Esophagus squamous epithelium (tissue), 4 donors: ENCODE measurements at regions not wholly inside any gene's neighbourhood (a gene's known extent, or its start where the extent isn't known, plus 50 kb on each side); places are given as distances from the start of the nearest gene placed in this dataset.

Experiments used
- CTCF ChIP-seq, 6 experiments: fragments of 450-650 bp in 4 of 6; fragments of 200-600 bp in 2 of 6; sonication (generic) in 2 of 6; IDR thresholded peaks; one replicate each; pipeline ENCODE4 v1.5.1; 2016 to 2019; ENCODE audit warnings: antibody characterized with exemption in 6 of 6, mild to moderate bottlenecking in 4 of 6, moderate library complexity in 4 of 6
- POLR2A ChIP-seq, 4 donors: fragments of 450-650 bp; IDR thresholded peaks; one replicate each; pipeline ENCODE4 v1.6.1; 2017; ENCODE audit warnings: antibody characterized with exemption in 4 of 4, mild to moderate bottlenecking in 4 of 4, moderate library complexity in 3 of 4

GRCh38 chr22:22749167-22749758 lies 104.8 kb downstream of the GGTLC2 start:
- TF ChIP-seq POLR2A (IDR thresholded peaks at IDR 0.05), result no peak
- no peak for TF ChIP-seq CTCF (IDR thresholded peaks at IDR 0.05)
